ENCODE measurements at regions not wholly inside any gene's neighbourhood (a gene's known extent, or its start where the extent isn't known, plus 50 kb on each side); places are given as distances from the start of the nearest gene placed in this dataset.

GRCh38 chr21:25054689-25055088 lies 552.6 kb downstream of the MRPL39 start:
- DNase-seq (ENCODE audit: low read depth in 2 of 3, low spot score in 2 of 3) = no peak

DNA sequence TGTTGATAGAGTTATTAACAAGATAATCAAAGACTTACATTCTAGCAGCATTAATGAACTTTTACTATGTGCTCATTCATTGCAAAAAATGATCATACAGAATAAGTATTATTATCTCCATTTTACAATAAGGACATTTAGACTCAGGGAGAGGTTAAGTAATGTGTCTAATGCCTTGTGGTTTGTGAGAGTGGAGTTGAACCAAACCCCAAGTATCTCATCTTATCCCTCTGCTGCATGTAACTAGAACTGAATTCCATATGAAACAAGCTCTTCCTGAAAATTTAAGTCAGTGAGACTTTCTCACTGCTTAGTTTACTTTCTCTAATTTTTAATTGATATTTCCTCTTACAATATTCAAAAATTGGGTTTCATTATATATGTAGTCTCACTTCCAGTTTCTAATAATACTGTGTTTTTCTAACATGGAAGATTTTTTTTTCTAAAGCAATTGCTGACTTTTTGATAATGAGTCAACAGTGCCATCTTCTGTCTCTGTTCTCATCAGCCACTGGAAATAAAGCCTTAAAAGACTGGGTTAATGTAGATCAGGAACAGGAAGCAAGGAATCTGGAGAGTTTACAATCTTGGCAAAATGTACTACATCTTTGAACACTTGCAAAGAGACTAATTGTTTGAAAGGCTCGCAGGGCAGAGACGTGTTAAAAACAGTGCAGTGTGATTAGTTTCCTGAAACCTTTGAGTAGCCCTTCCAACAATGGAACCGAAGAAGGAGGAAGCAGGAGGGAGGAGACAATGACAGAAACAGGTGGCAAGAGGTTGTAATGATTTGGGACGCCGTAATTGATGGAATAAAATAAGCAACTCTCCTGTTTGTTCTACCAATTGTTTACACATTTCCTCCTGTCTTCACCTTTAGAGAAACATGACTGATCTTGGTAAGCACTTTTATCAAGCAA lies 567.6 kb downstream of the MRPL39 start:
- no peak for DNase-seq (ENCODE audit: low read depth in 2 of 3, low spot score in 2 of 3)

- no peak for DNase-seq (ENCODE audit: low read depth in 2 of 3, low spot score in 2 of 3)
Measured at GRCh38 chr21:25036775-25037174, 570.5 kb downstream of the MRPL39 start.

DNA sequence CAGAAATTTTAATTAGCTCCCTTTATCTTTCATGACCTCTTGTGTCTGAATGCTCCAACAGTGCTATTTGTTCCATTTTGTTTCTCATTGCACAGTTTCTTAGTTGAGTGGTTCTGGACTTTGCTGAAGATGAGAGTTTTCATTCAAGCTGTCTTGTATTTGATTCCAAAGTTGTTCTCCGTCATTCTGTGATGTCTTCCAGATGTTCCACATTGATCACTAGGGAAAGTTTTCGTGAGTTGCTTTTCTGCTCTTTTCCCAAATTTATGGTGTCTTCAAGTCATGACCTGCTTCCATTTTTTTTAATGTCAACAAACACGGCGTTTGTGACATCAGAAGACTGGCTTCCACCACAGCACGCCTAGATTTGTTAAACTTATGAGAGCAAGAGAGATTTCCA lies 575.5 kb downstream of the MRPL39 start:
- no peak for DNase-seq (ENCODE audit: low read depth in 2 of 3, low spot score in 2 of 3)

GRCh38 chr21:25029580-25029979 lies 577.7 kb downstream of the MRPL39 start:
- DNase-seq (ENCODE audit: low read depth in 2 of 3, low spot score in 2 of 3) = no peak

DNA sequence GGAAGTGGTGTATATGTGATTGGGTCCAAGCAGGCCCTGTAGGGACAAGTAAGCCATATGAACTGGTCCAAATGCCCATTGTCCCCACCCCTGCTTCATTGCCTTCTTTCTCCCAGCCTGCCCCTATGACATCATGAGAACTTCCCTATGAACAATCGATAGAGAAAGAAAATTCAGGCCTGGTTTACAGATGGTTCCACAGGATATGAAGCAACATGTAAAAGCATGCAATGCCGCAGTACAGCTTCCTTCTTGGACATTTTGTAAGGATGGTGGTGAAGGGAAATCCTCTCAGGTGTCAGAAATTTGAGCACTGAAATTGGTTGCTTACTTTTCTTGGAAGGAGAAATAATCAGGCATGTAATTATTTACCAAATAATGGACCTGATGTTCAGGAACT lies 581.7 kb downstream of the MRPL39 start:
- no peak for DNase-seq (ENCODE audit: low read depth in 2 of 3, low spot score in 2 of 3)

DNA sequence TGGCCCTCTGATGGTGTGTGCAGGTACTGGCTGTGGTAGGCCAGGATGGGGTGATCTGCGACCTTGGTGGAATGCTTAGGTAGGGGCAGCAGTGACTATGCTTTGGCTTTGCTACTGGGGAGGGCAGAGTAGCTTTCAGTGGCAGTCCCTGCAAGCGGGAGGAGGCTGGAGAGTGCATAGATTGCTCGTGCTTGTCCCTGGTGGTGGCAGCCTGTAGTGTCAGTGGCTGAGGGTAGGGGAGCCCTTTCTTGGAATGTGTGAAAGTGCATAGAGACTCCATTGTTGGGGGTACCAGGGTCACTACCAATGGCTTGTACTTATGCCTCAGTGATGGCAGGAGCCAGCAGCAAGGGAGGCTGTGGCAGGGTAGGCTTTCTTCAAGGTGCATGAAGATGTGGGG lies 582.6 kb downstream of the MRPL39 start:
- no peak for DNase-seq (ENCODE audit: low read depth in 2 of 3, low spot score in 2 of 3)

GRCh38 chr21:25005388-25005787 lies 601.9 kb downstream of the MRPL39 start:
- no peak for DNase-seq (ENCODE audit: low read depth in 2 of 3, low spot score in 2 of 3)

- no peak for DNase-seq (ENCODE audit: low read depth in 2 of 3, low spot score in 2 of 3)
Measured at GRCh38 chr21:25002676-25003075, 604.6 kb downstream of the MRPL39 start.

GRCh38 chr21:24995216-24995615 lies 612.1 kb downstream of the MRPL39 start:
- DNase-seq (ENCODE audit: low read depth in 2 of 3, low spot score in 2 of 3) = no peak

DNA sequence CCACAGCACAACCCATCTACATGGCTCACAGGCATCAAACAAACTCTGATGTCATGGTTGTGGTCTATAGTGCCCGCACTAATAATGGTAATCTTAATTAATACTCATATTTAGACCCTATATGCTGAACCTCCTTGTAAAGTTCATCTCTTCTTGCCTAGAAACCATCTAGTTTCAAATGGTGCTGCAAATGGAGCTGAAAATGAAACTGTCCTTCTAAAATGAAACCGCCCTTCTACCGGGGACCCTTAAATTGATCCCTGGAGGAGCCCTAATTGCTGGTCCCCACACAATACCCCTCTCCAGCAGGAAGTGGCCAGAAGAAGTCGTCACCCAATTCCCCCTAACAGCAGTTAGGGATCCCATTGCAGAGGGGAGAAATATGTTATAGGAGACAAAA lies 612.6 kb downstream of the MRPL39 start:
- DNase-seq (ENCODE audit: low read depth in 2 of 3, low spot score in 2 of 3) = no peak

DNA sequence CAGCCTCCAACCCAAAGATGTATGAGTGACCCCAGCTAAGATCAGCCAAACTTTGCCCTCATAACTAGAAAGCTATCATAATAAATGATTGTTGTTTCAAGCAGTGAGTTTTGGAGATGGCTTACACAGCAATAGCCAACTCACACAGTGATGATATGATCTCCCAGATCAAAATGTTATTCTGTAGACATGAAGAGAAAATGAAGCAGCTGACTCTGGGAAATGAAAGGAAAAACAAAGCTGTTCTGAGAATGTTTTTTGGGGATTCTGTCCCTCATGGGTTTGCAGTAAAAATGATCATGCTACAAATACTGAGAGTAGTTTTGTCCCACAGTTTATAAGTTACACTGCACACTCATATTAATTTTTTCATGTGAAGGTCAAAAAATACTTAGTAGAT lies 617.8 kb downstream of the MRPL39 start:
- no peak for DNase-seq (ENCODE audit: low read depth in 2 of 3, low spot score in 2 of 3)

GRCh38 chr21:24988941-24989340 lies 618.3 kb downstream of the MRPL39 start:
- no peak for DNase-seq (ENCODE audit: low read depth in 2 of 3, low spot score in 2 of 3)

DNA sequence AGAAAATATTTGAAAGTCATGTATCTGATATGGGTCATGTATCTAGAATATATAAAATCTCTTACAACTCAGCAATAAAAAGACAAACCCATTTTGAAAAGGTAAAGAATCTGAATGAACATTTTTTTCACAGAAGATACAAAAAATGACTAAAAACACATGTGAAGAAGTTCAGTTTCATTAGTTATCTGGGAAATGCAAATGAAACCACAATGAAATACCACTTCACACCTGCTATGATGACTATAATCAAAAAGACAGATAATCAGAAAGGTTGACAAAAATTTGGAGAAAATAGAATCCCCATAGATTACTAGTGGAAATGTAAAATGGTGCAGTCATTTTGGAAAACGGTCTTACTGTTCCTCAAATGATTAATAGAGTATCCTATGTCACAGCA lies 631.0 kb downstream of the MRPL39 start:
- no peak for DNase-seq (ENCODE audit: low read depth in 2 of 3, low spot score in 2 of 3)

DNA sequence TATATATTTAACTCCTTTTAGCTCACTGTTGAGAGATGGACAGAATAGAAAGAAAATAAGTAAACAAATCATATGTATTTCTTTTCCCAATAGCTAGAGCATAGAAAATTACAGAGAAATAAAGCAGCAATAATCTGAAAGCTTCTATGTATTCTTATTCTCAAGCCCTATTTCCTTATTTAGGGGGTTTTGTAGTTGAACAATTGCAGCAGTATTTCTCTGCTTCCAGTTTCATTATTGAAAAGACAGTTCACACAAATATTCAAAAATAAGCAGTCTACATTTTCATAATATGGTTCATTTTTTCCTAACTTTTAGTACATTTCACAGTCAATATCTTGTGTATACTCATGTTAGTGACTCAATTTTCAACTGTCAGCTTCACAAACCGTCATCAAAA lies 638.2 kb downstream of the MRPL39 start:
- DNase-seq (ENCODE audit: low read depth in 2 of 3, low spot score in 2 of 3) = no peak

DNA sequence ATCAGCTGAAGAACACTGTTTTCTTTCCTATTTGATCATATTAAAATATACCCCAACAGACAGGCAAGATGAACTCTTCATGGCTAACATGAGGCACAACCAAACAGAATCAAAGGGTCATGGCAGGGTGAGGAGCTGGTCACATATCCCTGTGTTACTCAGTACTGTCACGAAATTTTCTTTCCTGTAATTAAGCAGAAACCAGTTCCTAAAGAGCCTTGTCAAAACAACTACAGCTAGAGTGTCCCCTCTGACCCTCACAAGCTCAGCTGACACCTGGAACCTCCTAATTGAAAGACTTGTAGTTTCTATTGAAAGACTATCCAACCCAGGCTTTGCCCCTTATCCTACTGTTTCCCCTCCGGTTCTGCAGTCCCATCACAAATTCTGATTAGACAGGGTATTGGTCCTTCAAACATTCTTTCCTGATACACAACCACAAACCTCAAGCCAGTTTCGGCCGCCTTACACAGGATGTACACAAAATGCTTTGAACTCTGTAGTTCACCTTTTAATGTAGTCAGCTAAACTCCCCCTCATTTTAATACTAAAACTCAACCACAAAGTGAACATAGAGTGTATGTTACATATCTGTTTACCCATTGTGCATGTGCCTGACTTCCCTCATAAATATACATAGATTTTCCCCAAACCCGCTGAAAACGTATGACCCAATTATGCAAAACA lies 651.9 kb downstream of the MRPL39 start:
- DNase-seq (ENCODE audit: low read depth in 2 of 3, low spot score in 2 of 3) = no peak

GRCh38 chr21:24948186-24948585 lies 659.1 kb downstream of the MRPL39 start:
- DNase-seq (ENCODE audit: low read depth in 2 of 3, low spot score in 2 of 3) = no peak

- DNase-seq (ENCODE audit: low read depth in 2 of 3, low spot score in 2 of 3) = no peak
Measured at GRCh38 chr21:24945910-24946309, 661.4 kb downstream of the MRPL39 start.

GRCh38 chr21:24941316-24942185 lies 665.7 kb downstream of the MRPL39 start:
- no peak for DNase-seq (ENCODE audit: low read depth in 2 of 3, low spot score in 2 of 3)

DNA sequence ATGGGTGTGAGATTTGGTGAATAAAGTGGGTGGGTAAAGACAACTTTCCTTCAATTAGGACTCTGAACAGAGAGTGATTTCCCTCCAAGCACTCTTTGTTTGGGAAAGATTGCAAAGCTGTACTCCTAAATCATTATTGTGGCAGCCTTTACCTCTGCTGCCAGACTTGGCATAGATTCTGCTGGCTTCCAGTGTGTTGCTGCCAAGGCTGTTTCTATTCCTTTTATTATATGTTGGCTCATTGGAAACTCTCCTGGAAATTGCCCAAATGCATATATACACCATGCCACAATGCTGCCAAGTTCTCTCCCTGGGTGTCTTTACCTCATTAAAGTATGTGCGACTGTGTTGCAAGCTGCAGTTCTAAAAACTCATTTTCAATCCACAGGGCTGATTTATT lies 668.0 kb downstream of the MRPL39 start:
- DNase-seq (ENCODE audit: low read depth in 2 of 3, low spot score in 2 of 3) = no peak

GRCh38 chr21:24938573-24938972 lies 668.7 kb downstream of the MRPL39 start:
- DNase-seq (ENCODE audit: low read depth in 2 of 3, low spot score in 2 of 3) = no peak

- no peak for DNase-seq (ENCODE audit: low read depth in 2 of 3, low spot score in 2 of 3)
Measured at GRCh38 chr21:24935991-24936390, 671.3 kb downstream of the MRPL39 start.
